Endothelial cell of umbilical vein (primary cell): ENCODE measurements at regions not wholly inside any gene's neighbourhood (a gene's known extent, or its start where the extent isn't known, plus 50 kb on each side); places are given as distances from the start of the nearest gene placed in this dataset.
"Not testable (repeated sequence)": the region's sequence is repeated elsewhere in the genome, so short reads cannot be mapped to it uniquely, and the experiment has no call there.

Experiments used
- BruUV-seq: library from RNA; stranded (reverse); fragments of 400-500 nt; replicated peaks from 2 replicates; lab custom pipeline; 2021; lab: Mats Ljungman, UMichigan
- CTCF ChIA-PET: fragments of 300-600, 350-600 bp; sonication (Branson Sonifier 250); formaldehyde crosslinking; loops from one replicate; lab custom pipeline; 2021; ENCODE audit warnings: antibody characterized with exemption, inconsistent platforms; lab: Charles Lee
- POLR2A ChIA-PET: fragments of 300-600, 350-600 bp; sonication (Branson Sonifier 250); formaldehyde crosslinking; loops from one replicate; lab custom pipeline; 2021; ENCODE audit warnings: antibody characterized with exemption, inconsistent platforms; lab: Charles Lee
- DNase-seq: peaks from one replicate; pipeline ENCODE4 v3.0.0-alpha.2; 2011; ENCODE audit warnings: low read depth, low spot score
- FAIRE-seq: peaks from 2 replicates; lab custom pipeline; 2011; peaks lifted over from hg19 to GRCh38; lab: Jason Lieb, UNC
- H2AFZ ChIP-seq: 2 replicates; pipeline ENCODE4 v1.6.0; 2012; ENCODE audit warnings: low read depth, low read length, control low read depth, inconsistent platforms
- H3K27ac ChIP-seq: 2 replicates; pipeline ENCODE4 v1.5.1; 2011; ENCODE audit warnings: low read depth, mild to moderate bottlenecking, control low read depth, low read length, moderate library complexity; ENCODE audit not compliant: insufficient read depth
- H3K27me3 ChIP-seq, 2 experiments: 2 replicates each; pipeline versions ENCODE4 v1.6.0 to v1.6.1; 2011; ENCODE audit warnings: low read length in 2 of 2, mixed read lengths in 1 of 2; ENCODE audit not compliant: control insufficient read depth in 2 of 2, insufficient read depth in 2 of 2
- H3K36me3 ChIP-seq, 2 experiments: 2 replicates in 1 of 2; 3 replicates in 1 of 2; pipeline ENCODE4 v1.5.1; 2011; ENCODE audit warnings: low read length in 2 of 2, mild to moderate bottlenecking in 1 of 2, moderate library complexity in 1 of 2; ENCODE audit not compliant: control insufficient read depth in 2 of 2, insufficient read depth in 2 of 2; ENCODE audit errors: extremely low read depth in 1 of 2
- H3K4me1 ChIP-seq: 3 replicates; pipeline ENCODE4 v1.5.1; 2011; ENCODE audit warnings: mild to moderate bottlenecking, low read length; ENCODE audit not compliant: control insufficient read depth, insufficient read depth; ENCODE audit errors: extremely low read depth
- H3K4me2 ChIP-seq: 2 replicates; pipeline ENCODE4 v1.6.1; 2011; ENCODE audit warnings: low read length, control low read depth, mixed read lengths; ENCODE audit not compliant: insufficient read depth
- H3K4me3 ChIP-seq, 3 experiments: fragments of 200-600 bp in 1 of 3; sonication (generic), shearing (Covaris generic) in 1 of 3; replicated peaks in 1 of 3; 2 replicates each; pipeline ENCODE4 v1.5.1; 2011 to 2016; ENCODE audit warnings: control low read depth in 3 of 3, low read length in 3 of 3, mild to moderate bottlenecking in 2 of 3, inconsistent platforms in 1 of 3, low read depth in 1 of 3, moderate library complexity in 1 of 3; ENCODE audit not compliant: insufficient read depth in 1 of 3
- H3K79me2 ChIP-seq: 2 replicates; pipeline ENCODE4 v1.6.0; 2012; ENCODE audit warnings: low read length, inconsistent platforms; ENCODE audit not compliant: control insufficient read depth, insufficient read depth
- H3K9ac ChIP-seq: replicated peaks from 2 replicates; pipeline ENCODE3; 2011; ENCODE audit warnings: low read length, control low read depth; ENCODE audit not compliant: insufficient read depth; ENCODE audit errors: extremely low read depth
- H3K9me1 ChIP-seq: replicated peaks from 3 replicates; pipeline ENCODE4 v1.6.0; 2011; ENCODE audit warnings: mild to moderate bottlenecking, low read length; ENCODE audit not compliant: control insufficient read depth, insufficient read depth; ENCODE audit errors: extremely low read depth
- H3K9me3 ChIP-seq: replicated peaks from 2 replicates; pipeline ENCODE4 v1.5.1; 2012; ENCODE audit warnings: low read length, inconsistent platforms; ENCODE audit not compliant: control insufficient read depth, insufficient read depth
- H4K20me1 ChIP-seq: replicated peaks from 2 replicates; pipeline ENCODE3; 2011; ENCODE audit warnings: mild to moderate bottlenecking, low read length; ENCODE audit not compliant: control insufficient read depth, insufficient read depth; ENCODE audit errors: extremely low read depth
- CTCF ChIP-seq, 2 donors: IDR thresholded peaks; 1 replicate in 1 of 2; 2 replicates in 1 of 2; pipeline ENCODE4 v1.5.1; 2011; ENCODE audit warnings: low read length in 2 of 2, mild to moderate bottlenecking in 2 of 2, moderate library complexity in 2 of 2, control low read depth in 1 of 2, inconsistent platforms in 1 of 2, low read depth in 1 of 2; ENCODE audit not compliant: insufficient read depth in 1 of 2; ENCODE audit errors: extremely low read depth in 1 of 2
- EZH2 ChIP-seq: IDR thresholded peaks from 2 replicates; pipeline ENCODE4 v1.6.1; 2012; ENCODE audit warnings: borderline replicate concordance, low read depth, mild to moderate bottlenecking, moderate library complexity, low read length, inconsistent platforms; ENCODE audit not compliant: severe bottlenecking
- FOS ChIP-seq: IDR thresholded peaks from 2 replicates; pipeline ENCODE4 v1.6.1; 2011; ENCODE audit warnings: mild to moderate bottlenecking, low read length, moderate library complexity, borderline replicate concordance; ENCODE audit not compliant: insufficient read depth
- GATA2 ChIP-seq: IDR thresholded peaks from 2 replicates; pipeline ENCODE4 v1.7.0; 2011; ENCODE audit warnings: low read depth, mild to moderate bottlenecking, moderate library complexity, mixed read lengths, low read length; ENCODE audit not compliant: insufficient read length, insufficient read depth
- JUN ChIP-seq: IDR thresholded peaks from 2 replicates; pipeline ENCODE4 v1.6.1; 2011; ENCODE audit warnings: borderline replicate concordance, low read depth; ENCODE audit not compliant: insufficient read length, insufficient read depth
- MAX ChIP-seq: IDR thresholded peaks from 2 replicates; pipeline ENCODE4 v1.6.1; 2011; ENCODE audit not compliant: insufficient read depth, insufficient read length
- MYC ChIP-seq: IDR thresholded peaks from one replicate; pipeline ENCODE4 v1.6.1; 2011; ENCODE audit warnings: mild to moderate bottlenecking, low read depth, low read length
- POLR2A ChIP-seq: IDR thresholded peaks from 2 replicates; pipeline ENCODE4 v1.6.1; 2012; ENCODE audit warnings: low read depth, mild to moderate bottlenecking, control low read depth, low read length
- POLR2AphosphoS5 ChIP-seq: IDR thresholded peaks from 2 replicates; pipeline ENCODE4 v1.6.1; 2012; ENCODE audit warnings: low read depth, mild to moderate bottlenecking, control low read depth, low read length, moderate library complexity; ENCODE audit not compliant: insufficient read depth
- dilution Hi-C: fragments of 300-500 bp; cut with MboI; formaldehyde crosslinking; loops from one replicate; pipeline ENCODE4 v1.15.0; 2019; ENCODE audit warnings: low sequenced_read_pairs; ENCODE audit not compliant: extremely low pct_ligation_motif_present
- intact Hi-C: fragments of 100-400 bp; cut with micrococcal nuclease; formaldehyde crosslinking; loops from one replicate; pipeline ENCODE4 v1.10.0; 2022

- DNase-seq, H4K20me1 ChIP-seq, intact Hi-C loops, BruUV-seq, FAIRE-seq, H3K4me2 ChIP-seq, POLR2A ChIA-PET, H3K27ac ChIP-seq, H3K9ac ChIP-seq, dilution Hi-C loops, H3K79me2 ChIP-seq, H3K4me3 ChIP-seq, H3K36me3 ChIP-seq, H2AFZ ChIP-seq, H3K9me3 ChIP-seq, H3K9me1 ChIP-seq, CTCF ChIA-PET, H3K4me1 ChIP-seq: not testable (repeated sequence)
- peaks cover 18 to 24% of the 10 kb centered on the region in 2 experiments for H3K27me3 ChIP-seq
Measured at GRCh38 chr5:14020944-14021343, 76.5 kb upstream of the DNAH5 start.

- dilution Hi-C loops (no loop called here), intact Hi-C loops (no loop called here)
- Histone ChIP-seq H3K4me1 (no peaks in the 10 kb centered on the region), H3K4me2 (no peak overlapping the region), H3K9me1 (no peaks in the 10 kb centered on the region), H3K9ac (no peak overlapping the region), H4K20me1 (no peaks in the 10 kb centered on the region), H2AFZ (no peak overlapping the region), H3K79me2 (no peaks in the 10 kb centered on the region), H3K27me3 (peaks cover 18 to 24% of the 10 kb centered on the region in 2 experiments), H3K36me3 (no peaks in the 10 kb centered on the region), H3K9me3 (no peaks in the 10 kb centered on the region), H3K4me3 (no peak overlapping the region), H3K27ac (no peak overlapping the region)
- FAIRE-seq (no peak), DNase-seq (no peak)
- POLR2A ChIA-PET = no interaction called here
- TF ChIP-seq CTCF (IDR thresholded peaks at IDR 0.05; ENCODE audit: extremely low read depth in 1 of 2, insufficient read depth in 1 of 2, low read depth in 1 of 2, low read length in 2 of 2) (no peak), JUN (no peak), MYC (no peak), FOS (no peak), POLR2AphosphoS5 (no peak), EZH2 (no peak), GATA2 (no peak), POLR2A (no peak), MAX (no peak)
- no TSS peak for BruUV-seq
- CTCF ChIA-PET = interaction anchor here (0.9 to 1.0 kb wide), 2 partner anchors 11 to 250 kb away, joined by 3 read pairs; no protein-coding TSS in a partner anchor
Measured at GRCh38 chr5:14019768-14020290, 75.3 kb upstream of the DNAH5 start.
